ENCODE measurements at regions not wholly inside any gene's neighbourhood (a gene's known extent, or its start where the extent isn't known, plus 50 kb on each side); places are given as distances from the start of the nearest gene placed in this dataset.

- Histone ChIP-seq H3K36me3 (ENCODE audit: control insufficient read depth in 1 of 2, insufficient read depth in 2 of 2, low read length in 2 of 2) (no peaks in the 10 kb centered on the region), H3K4me3 (ENCODE audit: low read depth, low read length) (no peak overlapping the region), H3K27me3 (ENCODE audit: insufficient read depth, low read length) (no peaks in the 10 kb centered on the region), H3K18ac (ENCODE audit: low read length) (no peak overlapping the region), H4K12ac (ENCODE audit: low read depth, low read length) (no peak overlapping the region), H3K27ac (ENCODE audit: low read depth, low read length) (no peak overlapping the region), H2BK12ac (ENCODE audit: low read length) (no peak overlapping the region), H2AK5ac (ENCODE audit: low read length) (no peak overlapping the region), H3K4ac (ENCODE audit: low read depth, low read length) (no peak overlapping the region), H3K79me2 (ENCODE audit: control insufficient read depth, insufficient read depth, low read length, poor library complexity) (no peaks in the 10 kb centered on the region), H3K4me2 (ENCODE audit: low read length) (no peak overlapping the region), H3K4me1 (ENCODE audit: control insufficient read depth in 1 of 2, insufficient read depth in 2 of 2, low read length in 2 of 2) (peaks cover 0 to 2% of the 10 kb centered on the region in 2 experiments), H2BK5ac (ENCODE audit: low read depth, low read length, poor library complexity) (no peak overlapping the region), H4K8ac (ENCODE audit: low read depth, low read length) (no peak overlapping the region), H3K9ac (ENCODE audit: low read length) (no peak overlapping the region), H3K23ac (ENCODE audit: low read length) (no peak overlapping the region), H3K9me3 (ENCODE audit: insufficient read depth, low read depth, low read length) (no peaks in the 10 kb centered on the region), H2BK120ac (ENCODE audit: insufficient read depth, low read length, poor library complexity) (no peak overlapping the region), H2AFZ (ENCODE audit: insufficient read depth, low read length, poor library complexity) (no peak overlapping the region), H3K79me1 (ENCODE audit: low read length) (no peaks in the 10 kb centered on the region), H4K91ac (ENCODE audit: low read depth, low read length) (no peak overlapping the region), H3K14ac (ENCODE audit: low read length) (no peak overlapping the region)
- no peak for DNase-seq
- no CpG with 5 or more reads among the region's 2 CpGs for WGBS (ENCODE audit: extremely low coverage, insufficient coverage, insufficient read length)
Observed at GRCh38 chr1:55617288-55617982, 402.3 kb upstream of the USP24 start.

DNA sequence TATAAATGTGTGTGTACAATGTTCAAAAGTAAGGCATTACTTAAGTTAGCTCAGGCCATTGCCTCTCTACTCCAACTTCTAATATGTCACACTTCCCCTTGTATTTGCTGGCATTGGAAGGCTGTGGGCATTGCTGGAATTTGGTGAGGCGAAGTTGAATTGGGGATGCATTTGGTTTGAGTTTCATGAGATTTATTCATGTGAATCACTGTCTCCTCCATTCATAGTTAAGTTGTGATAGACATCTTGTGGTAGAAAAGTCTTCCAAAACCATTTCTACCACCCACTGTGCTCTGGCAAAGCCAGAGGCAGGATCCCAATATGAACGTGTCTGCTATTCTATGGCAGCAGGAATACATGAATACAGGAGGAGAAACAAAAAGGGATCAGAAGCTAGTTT is 397.8 kb upstream of the USP24 start:
- no peaks in the 10 kb centered on the region for H3K79me1 ChIP-seq (ENCODE audit: low read length)
- H3K27ac ChIP-seq (ENCODE audit: low read depth, low read length) = no peak overlapping the region
- H4K91ac ChIP-seq (ENCODE audit: low read depth, low read length) = no peak overlapping the region
- H3K14ac ChIP-seq (ENCODE audit: low read length) = no peak overlapping the region
- H4K8ac ChIP-seq (ENCODE audit: low read depth, low read length) = no peak overlapping the region
- H3K4me3 ChIP-seq (ENCODE audit: low read depth, low read length) = no peak overlapping the region
- H3K79me2 ChIP-seq (ENCODE audit: control insufficient read depth, insufficient read depth, low read length, poor library complexity) = no peaks in the 10 kb centered on the region
- no peaks in the 10 kb centered on the region for H3K27me3 ChIP-seq (ENCODE audit: insufficient read depth, low read length)
- H2BK120ac ChIP-seq (ENCODE audit: insufficient read depth, low read length, poor library complexity) = no peak overlapping the region
- H2BK12ac ChIP-seq (ENCODE audit: low read length) = no peak overlapping the region
- WGBS (ENCODE audit: extremely low coverage, insufficient coverage, insufficient read length) = no CpG with 5 or more reads among the region's 2 CpGs
- H3K4me1 ChIP-seq (ENCODE audit: control insufficient read depth in 1 of 2, insufficient read depth in 2 of 2, low read length in 2 of 2) = peaks cover 0 to 2% of the 10 kb centered on the region in 2 experiments
- H3K18ac ChIP-seq (ENCODE audit: low read length) = no peak overlapping the region
- no peak overlapping the region for H2AK5ac ChIP-seq (ENCODE audit: low read length)
- H3K9me3 ChIP-seq (ENCODE audit: insufficient read depth, low read depth, low read length) = peaks cover 2% of the 10 kb centered on the region
- no peak for DNase-seq
- no peak overlapping the region for H3K4ac ChIP-seq (ENCODE audit: low read depth, low read length)
- no peak overlapping the region for H2AFZ ChIP-seq (ENCODE audit: insufficient read depth, low read length, poor library complexity)
- H3K23ac ChIP-seq (ENCODE audit: low read length) = no peak overlapping the region
- no peak overlapping the region for H3K9ac ChIP-seq (ENCODE audit: low read length)
- H3K36me3 ChIP-seq (ENCODE audit: control insufficient read depth in 1 of 2, insufficient read depth in 2 of 2, low read length in 2 of 2) = no peaks in the 10 kb centered on the region
- H3K4me2 ChIP-seq (ENCODE audit: low read length) = no peak overlapping the region
- H2BK5ac ChIP-seq (ENCODE audit: low read depth, low read length, poor library complexity) = no peak overlapping the region
- no peak overlapping the region for H4K12ac ChIP-seq (ENCODE audit: low read depth, low read length)

DNA sequence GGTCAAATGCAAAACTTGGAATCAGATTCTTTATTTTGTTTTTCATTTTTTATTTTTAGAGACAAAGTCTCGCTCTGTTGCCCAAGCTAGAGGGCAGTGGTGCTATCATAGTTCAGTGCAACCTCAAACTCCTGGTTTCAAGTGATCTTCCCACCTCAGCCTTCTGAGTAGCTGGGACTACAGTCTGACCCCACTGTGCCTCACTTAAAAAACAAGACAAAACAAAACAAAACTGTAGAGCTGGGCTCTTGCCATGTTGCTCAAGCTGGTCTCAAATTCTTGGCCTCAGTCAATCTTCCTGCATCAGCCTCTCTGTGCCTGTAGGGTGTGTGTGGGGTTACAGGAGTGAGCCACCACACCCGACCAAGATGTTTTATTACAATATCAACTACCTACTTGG is 396.0 kb upstream of the USP24 start:
- Histone ChIP-seq H3K4me3 (ENCODE audit: low read depth, low read length) (no peak overlapping the region), H2BK120ac (ENCODE audit: insufficient read depth, low read length, poor library complexity) (no peak overlapping the region)
- WGBS (ENCODE audit: extremely low coverage, insufficient coverage, insufficient read length) = no CpG with 5 or more reads among the region's 2 CpGs

GRCh38 chr1:55610203-55610602 is 395.0 kb upstream of the USP24 start:
- Histone ChIP-seq H2BK120ac (ENCODE audit: insufficient read depth, low read length, poor library complexity) (no peak overlapping the region), H3K9ac (ENCODE audit: low read length) (no peak overlapping the region), H4K91ac (ENCODE audit: low read depth, low read length) (no peak overlapping the region), H3K79me2 (ENCODE audit: control insufficient read depth, insufficient read depth, low read length, poor library complexity) (no peaks in the 10 kb centered on the region), H3K36me3 (ENCODE audit: control insufficient read depth in 1 of 2, insufficient read depth in 2 of 2, low read length in 2 of 2) (no peaks in the 10 kb centered on the region), H2BK12ac (ENCODE audit: low read length) (no peak overlapping the region), H3K23ac (ENCODE audit: low read length) (no peak overlapping the region), H2AK5ac (ENCODE audit: low read length) (no peak overlapping the region), H3K4me2 (ENCODE audit: low read length) (no peak overlapping the region), H3K27ac (ENCODE audit: low read depth, low read length) (no peak overlapping the region), H3K4me3 (ENCODE audit: low read depth, low read length) (no peak overlapping the region), H4K8ac (ENCODE audit: low read depth, low read length) (no peak overlapping the region), H3K14ac (ENCODE audit: low read length) (no peak overlapping the region), H3K27me3 (ENCODE audit: insufficient read depth, low read length) (no peaks in the 10 kb centered on the region), H3K79me1 (ENCODE audit: low read length) (no peaks in the 10 kb centered on the region), H3K4ac (ENCODE audit: low read depth, low read length) (no peak overlapping the region), H2BK5ac (ENCODE audit: low read depth, low read length, poor library complexity) (no peak overlapping the region), H3K4me1 (ENCODE audit: control insufficient read depth in 1 of 2, insufficient read depth in 2 of 2, low read length in 2 of 2) (peaks cover 0 to under 1% of the 10 kb centered on the region in 2 experiments), H3K18ac (ENCODE audit: low read length) (no peak overlapping the region), H3K9me3 (ENCODE audit: insufficient read depth, low read depth, low read length) (peaks cover 2% of the 10 kb centered on the region), H2AFZ (ENCODE audit: insufficient read depth, low read length, poor library complexity) (no peak overlapping the region), H4K12ac (ENCODE audit: low read depth, low read length) (no peak overlapping the region)
- no peak for DNase-seq
- no CpG with 5 or more reads among the region's 3 CpGs for WGBS (ENCODE audit: extremely low coverage, insufficient coverage, insufficient read length)

More for the DNA sequence above, 396.0 kb upstream of the USP24 start:
- Histone ChIP-seq H3K4me2 (ENCODE audit: low read length) (no peak overlapping the region), H4K91ac (ENCODE audit: low read depth, low read length) (no peak overlapping the region), H4K12ac (ENCODE audit: low read depth, low read length) (no peak overlapping the region), H4K8ac (ENCODE audit: low read depth, low read length) (no peak overlapping the region), H3K9me3 (ENCODE audit: insufficient read depth, low read depth, low read length) (peaks cover 2% of the 10 kb centered on the region), H2AFZ (ENCODE audit: insufficient read depth, low read length, poor library complexity) (no peak overlapping the region), H3K79me1 (ENCODE audit: low read length) (no peaks in the 10 kb centered on the region), H3K79me2 (ENCODE audit: control insufficient read depth, insufficient read depth, low read length, poor library complexity) (no peaks in the 10 kb centered on the region), H3K18ac (ENCODE audit: low read length) (no peak overlapping the region), H3K4ac (ENCODE audit: low read depth, low read length) (no peak overlapping the region), H3K9ac (ENCODE audit: low read length) (no peak overlapping the region), H3K23ac (ENCODE audit: low read length) (no peak overlapping the region), H2AK5ac (ENCODE audit: low read length) (no peak overlapping the region), H3K27ac (ENCODE audit: low read depth, low read length) (no peak overlapping the region), H3K27me3 (ENCODE audit: insufficient read depth, low read length) (no peaks in the 10 kb centered on the region), H3K36me3 (ENCODE audit: control insufficient read depth in 1 of 2, insufficient read depth in 2 of 2, low read length in 2 of 2) (no peaks in the 10 kb centered on the region), H2BK12ac (ENCODE audit: low read length) (no peak overlapping the region), H3K14ac (ENCODE audit: low read length) (no peak overlapping the region), H2BK5ac (ENCODE audit: low read depth, low read length, poor library complexity) (no peak overlapping the region), H3K4me1 (ENCODE audit: control insufficient read depth in 1 of 2, insufficient read depth in 2 of 2, low read length in 2 of 2) (peaks cover 0 to 2% of the 10 kb centered on the region in 2 experiments)
- DNase-seq = no peak

Measured in trophoblast cell (in vitro differentiated cells and primary cell).